KMS-11 (cell line): ENCODE measurements at regions not wholly inside any gene's neighbourhood (a gene's known extent, or its start where the extent isn't known, plus 50 kb on each side); places are given as distances from the start of the nearest gene placed in this dataset.

Experiments used
- H2AFZ ChIP-seq: fragments of 200-600 bp; sonication (generic); 2 replicates; pipeline ENCODE4 v1.6.1; 2016; ENCODE audit warnings: antibody characterized with exemption, mixed run types, low read depth
- H3K27ac ChIP-seq: fragments of 200-600 bp; sonication (generic); 2 replicates; pipeline ENCODE4 v1.6.1; 2016; ENCODE audit warnings: mild to moderate bottlenecking, mixed run types
- H3K27me3 ChIP-seq: fragments of 200-600 bp; sonication (generic); 2 replicates; pipeline ENCODE4 v1.6.1; 2017; ENCODE audit warnings: mild to moderate bottlenecking, low read depth, mixed run types, moderate library complexity; ENCODE audit not compliant: insufficient read depth
- H3K36me3 ChIP-seq: fragments of 200-600 bp; sonication (generic); 2 replicates; pipeline ENCODE4 v1.6.1; 2017; ENCODE audit warnings: mild to moderate bottlenecking, mixed run types; ENCODE audit not compliant: insufficient read depth
- H3K4me1 ChIP-seq: fragments of 200-600 bp; sonication (generic); 2 replicates; pipeline ENCODE4 v1.6.1; 2016; ENCODE audit warnings: mild to moderate bottlenecking, low read depth, mixed run types; ENCODE audit not compliant: poor library complexity, severe bottlenecking
- H3K4me2 ChIP-seq: fragments of 200-600 bp; sonication (generic); 2 replicates; pipeline ENCODE4 v1.7.0; 2016; ENCODE audit warnings: mild to moderate bottlenecking, mixed run types
- H3K4me3 ChIP-seq: fragments of 200-600 bp; sonication (generic); IDR thresholded peaks from 2 replicates; pipeline ENCODE4 v1.6.1; 2017; ENCODE audit warnings: low read depth, low read length, mixed read lengths; ENCODE audit not compliant: insufficient read depth
- H3K79me2 ChIP-seq: fragments of 200-600 bp; sonication (generic); 2 replicates; pipeline ENCODE4 v1.6.1; 2016; ENCODE audit warnings: low read depth, mixed run types; ENCODE audit not compliant: insufficient read depth
- H3K9ac ChIP-seq: fragments of 200-600 bp; sonication (generic); 2 replicates; pipeline ENCODE4 v1.6.1; 2016; ENCODE audit warnings: mild to moderate bottlenecking, mixed run types
- H4K20me1 ChIP-seq: fragments of 200-600 bp; sonication (generic); 2 replicates; pipeline ENCODE4 v1.6.1; 2016; ENCODE audit warnings: mild to moderate bottlenecking, mixed run types; ENCODE audit not compliant: insufficient read depth
- TF ChIP-seq, protein P1 (sequence below): fragments of 200-600 bp; sonication (generic); conservative IDR thresholded peaks from 2 replicates; pipeline ENCODE4 v1.6.1; 2017; ENCODE audit warnings: low read depth, mild to moderate bottlenecking, antibody characterized with exemption, low read length, moderate library complexity, mixed read lengths

DNA sequence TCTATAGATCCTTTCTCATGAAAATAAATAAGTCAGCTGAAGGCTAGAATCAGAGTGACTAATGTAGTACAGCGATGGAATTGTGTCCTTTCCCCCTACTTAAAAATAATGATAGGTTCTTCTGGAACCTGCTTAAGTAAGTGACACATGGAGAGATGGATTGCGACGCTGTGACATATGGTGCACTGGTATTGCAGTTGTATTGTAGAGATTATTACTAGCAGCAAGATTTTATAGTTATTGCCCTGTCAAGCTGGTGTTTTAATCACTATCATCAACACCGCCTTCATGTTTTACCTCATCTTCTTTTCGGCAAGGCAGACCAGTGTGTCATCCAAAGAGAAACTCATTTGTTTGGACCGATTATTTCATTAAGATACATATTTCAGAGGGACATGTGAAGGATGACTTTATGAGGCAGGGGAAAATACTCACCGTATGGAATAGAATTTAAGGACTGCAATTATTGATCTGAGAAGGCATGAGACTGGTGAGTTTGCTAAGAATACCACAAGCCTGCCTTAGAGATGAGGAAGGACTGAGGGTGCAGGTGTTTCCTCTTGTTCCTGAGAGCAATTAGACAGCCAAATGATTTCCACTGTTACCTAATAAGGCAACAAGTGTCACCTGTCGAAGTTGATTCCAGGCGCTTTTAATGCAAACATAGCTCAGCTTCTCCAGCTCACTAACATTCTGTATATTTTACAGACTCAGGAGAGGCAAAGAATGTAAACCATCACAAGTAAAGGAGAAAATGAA is 1855.5 kb downstream of the MAT2B start:
- no peaks in the 10 kb centered on the region for H3K36me3 ChIP-seq
- H4K20me1 ChIP-seq: no peaks in the 10 kb centered on the region
- H3K27ac ChIP-seq: no peak overlapping the region
- H3K4me3 ChIP-seq: no peak overlapping the region
- no peak overlapping the region for H3K4me2 ChIP-seq
- no peak overlapping the region for H2AFZ ChIP-seq
- H3K79me2 ChIP-seq: no peaks in the 10 kb centered on the region
- no peaks in the 10 kb centered on the region for H3K27me3 ChIP-seq
- no peaks in the 10 kb centered on the region for H3K4me1 ChIP-seq
- no peak overlapping the region for H3K9ac ChIP-seq
- TF ChIP-seq, protein P1, sequence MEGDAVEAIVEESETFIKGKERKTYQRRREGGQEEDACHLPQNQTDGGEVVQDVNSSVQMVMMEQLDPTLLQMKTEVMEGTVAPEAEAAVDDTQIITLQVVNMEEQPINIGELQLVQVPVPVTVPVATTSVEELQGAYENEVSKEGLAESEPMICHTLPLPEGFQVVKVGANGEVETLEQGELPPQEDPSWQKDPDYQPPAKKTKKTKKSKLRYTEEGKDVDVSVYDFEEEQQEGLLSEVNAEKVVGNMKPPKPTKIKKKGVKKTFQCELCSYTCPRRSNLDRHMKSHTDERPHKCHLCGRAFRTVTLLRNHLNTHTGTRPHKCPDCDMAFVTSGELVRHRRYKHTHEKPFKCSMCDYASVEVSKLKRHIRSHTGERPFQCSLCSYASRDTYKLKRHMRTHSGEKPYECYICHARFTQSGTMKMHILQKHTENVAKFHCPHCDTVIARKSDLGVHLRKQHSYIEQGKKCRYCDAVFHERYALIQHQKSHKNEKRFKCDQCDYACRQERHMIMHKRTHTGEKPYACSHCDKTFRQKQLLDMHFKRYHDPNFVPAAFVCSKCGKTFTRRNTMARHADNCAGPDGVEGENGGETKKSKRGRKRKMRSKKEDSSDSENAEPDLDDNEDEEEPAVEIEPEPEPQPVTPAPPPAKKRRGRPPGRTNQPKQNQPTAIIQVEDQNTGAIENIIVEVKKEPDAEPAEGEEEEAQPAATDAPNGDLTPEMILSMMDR: no peak

DNA sequence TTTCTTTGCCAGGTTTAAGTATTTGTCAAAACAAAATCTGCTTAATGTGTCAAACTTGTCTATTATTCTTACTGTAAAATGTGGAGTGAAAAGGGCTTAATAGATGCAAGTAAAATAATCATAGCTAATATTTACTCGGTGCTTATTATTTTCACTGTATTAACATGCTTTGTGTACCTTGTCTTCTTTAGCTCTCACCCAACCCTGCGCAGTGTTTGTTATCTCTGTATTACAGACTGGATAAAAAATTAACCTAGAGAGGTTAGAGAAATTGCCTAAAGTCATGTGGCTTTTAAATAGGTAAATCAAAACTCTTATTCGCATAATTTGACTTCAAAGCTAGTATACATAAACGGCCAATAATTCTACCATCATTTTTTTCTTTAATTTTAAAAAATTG is 1864.8 kb downstream of the MAT2B start:
- no peak overlapping the region for H2AFZ ChIP-seq
- H3K4me3 ChIP-seq: no peak overlapping the region
- TF ChIP-seq, protein P1: no peak
- no peak overlapping the region for H3K27ac ChIP-seq
- no peaks in the 10 kb centered on the region for H3K27me3 ChIP-seq
- no peak overlapping the region for H3K4me2 ChIP-seq
- no peaks in the 10 kb centered on the region for H3K36me3 ChIP-seq
- no peaks in the 10 kb centered on the region for H4K20me1 ChIP-seq
- H3K9ac ChIP-seq: no peak overlapping the region
- no peaks in the 10 kb centered on the region for H3K4me1 ChIP-seq
- no peaks in the 10 kb centered on the region for H3K79me2 ChIP-seq

DNA sequence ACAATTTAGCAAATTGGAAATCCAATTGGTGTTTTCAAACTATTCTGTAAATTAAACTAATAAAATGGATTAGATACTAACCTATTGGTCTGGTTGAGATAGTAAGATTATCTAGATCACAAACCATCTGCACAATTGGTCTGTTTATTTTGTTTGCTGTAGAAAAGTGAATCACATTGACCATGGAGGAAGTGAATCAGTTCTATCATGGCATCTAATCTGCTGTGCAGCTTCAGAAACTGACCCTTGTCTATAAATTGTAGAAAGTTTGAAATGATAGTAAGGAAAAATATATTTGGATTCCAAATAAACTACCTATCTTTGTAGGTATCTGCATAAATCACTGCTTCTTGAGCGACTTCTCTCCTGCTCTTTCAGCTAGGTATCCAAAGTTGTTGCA is 1865.4 kb downstream of the MAT2B start:
- Histone ChIP-seq H3K9ac (no peak overlapping the region), H3K4me3 (no peak overlapping the region), H3K4me2 (no peak overlapping the region), H4K20me1 (no peaks in the 10 kb centered on the region), H3K4me1 (no peaks in the 10 kb centered on the region), H3K27ac (no peak overlapping the region), H3K79me2 (no peaks in the 10 kb centered on the region), H3K27me3 (no peaks in the 10 kb centered on the region), H2AFZ (no peak overlapping the region), H3K36me3 (no peaks in the 10 kb centered on the region)
- TF ChIP-seq, protein P1: no peak

DNA sequence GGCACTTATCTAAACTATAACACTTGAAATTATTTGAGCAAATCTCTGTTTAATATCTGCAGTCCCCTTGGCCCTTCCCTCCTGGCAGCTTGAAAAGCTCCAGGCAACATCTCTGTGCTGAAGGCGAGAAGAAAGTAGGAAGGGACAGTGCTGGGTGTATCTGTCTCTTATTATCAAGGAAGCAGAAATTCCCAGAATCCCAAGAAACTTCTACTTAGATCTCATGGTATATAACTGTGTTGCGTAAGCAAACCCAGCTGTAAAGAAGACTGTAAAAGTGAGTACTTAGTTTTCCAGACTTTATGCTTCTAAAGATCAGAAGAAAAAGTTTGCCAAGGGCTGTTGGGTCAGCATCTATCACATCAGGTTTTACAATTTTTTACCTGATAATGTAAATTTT is 1869.8 kb downstream of the MAT2B start:
- no peak overlapping the region for H3K4me3 ChIP-seq
- no peak overlapping the region for H3K4me2 ChIP-seq
- no peaks in the 10 kb centered on the region for H3K4me1 ChIP-seq
- TF ChIP-seq, protein P1: no peak
- no peaks in the 10 kb centered on the region for H3K27me3 ChIP-seq
- no peak overlapping the region for H2AFZ ChIP-seq
- no peak overlapping the region for H3K9ac ChIP-seq
- H3K27ac ChIP-seq: no peak overlapping the region
- no peaks in the 10 kb centered on the region for H3K79me2 ChIP-seq
- no peaks in the 10 kb centered on the region for H4K20me1 ChIP-seq
- H3K36me3 ChIP-seq: no peaks in the 10 kb centered on the region
